ENCODE measurements at regions not wholly inside any gene's neighbourhood (a gene's known extent, or its start where the extent isn't known, plus 50 kb on each side); places are given as distances from the start of the nearest gene placed in this dataset.

GRCh38 chr3:89948008-89948407 lies 840.6 kb downstream of the EPHA3 start (continued):
- no peak for TF ChIP-seq ZNF263 (CRISPR knock-in tag; IDR thresholded peaks at IDR 0.05; ENCODE audit: low read depth)
- TF ChIP-seq ELF4 (CRISPR knock-in tag; IDR thresholded peaks at IDR 0.05; ENCODE audit: low read depth): no peak
- no peak for TF ChIP-seq ESRRA (CRISPR knock-in tag; IDR thresholded peaks at IDR 0.05; ENCODE audit: borderline replicate concordance)

- peaks cover 9% of the 10 kb centered on the region for H3K9me3 Mint-ChIP-seq
- H3K27me3 Mint-ChIP-seq (ENCODE audit: low read depth): peaks cover 4% of the 10 kb centered on the region
- H3K4me1 Mint-ChIP-seq: peaks cover 21% of the 10 kb centered on the region
- no peak overlapping the region for H3K27ac Mint-ChIP-seq
- no peak for TF ChIP-seq ZNF416 (CRISPR knock-in tag; IDR thresholded peaks at IDR 0.05)
- DNase-seq (ENCODE audit: low spot score): no peak
- CTCF ChIA-PET: no interaction called here
- H3K4me3 Mint-ChIP-seq: no peak overlapping the region
- peaks cover 13% of the 10 kb centered on the region; the same call in 1 of the 2 replicates for H3K36me3 Mint-ChIP-seq
- no peak for ATAC-seq
- POLR2A ChIA-PET: no interaction called here
These were observed 843.4 kb downstream of the EPHA3 start for GRCh38 chr3:89950772-89951171.

GRCh38 chr3:89954137-89954536 lies 846.7 kb downstream of the EPHA3 start:
- no peaks in the 10 kb centered on the region; the same call in 1 of the 2 replicates for H3K27me3 Mint-ChIP-seq (ENCODE audit: low read depth)
- H3K4me3 Mint-ChIP-seq: no peak overlapping the region
- TF ChIP-seq IRF2 (CRISPR knock-in tag; IDR thresholded peaks at IDR 0.05; ENCODE audit: borderline replicate concordance, low read depth) (no peak), NR2C2 (CRISPR knock-in tag; IDR thresholded peaks at IDR 0.05) (no peak), NR1H2 (CRISPR knock-in tag; IDR thresholded peaks at IDR 0.05) (no peak), AR (CRISPR knock-in tag; IDR thresholded peaks at IDR 0.05) (no peak)
- POLR2A ChIA-PET: no interaction called here
- no peak overlapping the region for H3K27ac Mint-ChIP-seq
- peaks cover 12% of the 10 kb centered on the region for H3K4me1 Mint-ChIP-seq
- ATAC-seq (no peak), DNase-seq (ENCODE audit: low spot score) (no peak)
- peaks cover 9% of the 10 kb centered on the region; the same call in 1 of the 2 replicates for H3K36me3 Mint-ChIP-seq
- H3K9me3 Mint-ChIP-seq: peaks cover 17% of the 10 kb centered on the region
- CTCF ChIA-PET: no interaction called here

- Mint-ChIP-seq H3K36me3 (peaks cover 12% of the 10 kb centered on the region), H3K27ac (no peak overlapping the region), H3K4me3 (no peak overlapping the region), H3K9me3 (peaks cover 17% of the 10 kb centered on the region), H3K4me1 (peaks cover 11% of the 10 kb centered on the region), H3K27me3 (ENCODE audit: low read depth) (no peaks in the 10 kb centered on the region; the same call in 1 of the 2 replicates)
- DNase-seq (ENCODE audit: low spot score): no peak
- ChIA-PET CTCF (no interaction called here), POLR2A (no interaction called here)
- no peak for ATAC-seq
- TF ChIP-seq ZNF532 (CRISPR knock-in tag; IDR thresholded peaks at IDR 0.05; ENCODE audit: borderline replicate concordance) (no peak), JAZF1 (CRISPR knock-in tag; IDR thresholded peaks at IDR 0.05) (no peak), SMAD3 (CRISPR knock-in tag; IDR thresholded peaks at IDR 0.05; ENCODE audit: borderline replicate concordance) (no peak), ZNF396 (CRISPR knock-in tag; IDR thresholded peaks at IDR 0.05; ENCODE audit: borderline replicate concordance) (no peak), AFF4 (CRISPR knock-in tag; IDR thresholded peaks at IDR 0.05; ENCODE audit: borderline replicate concordance) (no peak), CREB1 (CRISPR knock-in tag; IDR thresholded peaks at IDR 0.05) (no peak), ZSCAN18 (CRISPR knock-in tag; IDR thresholded peaks at IDR 0.05) (no peak), ZNF263 (CRISPR knock-in tag; IDR thresholded peaks at IDR 0.05; ENCODE audit: low read depth) (no peak), CREM (CRISPR knock-in tag; IDR thresholded peaks at IDR 0.05) (no peak), ATF3 (CRISPR knock-in tag; conservative IDR thresholded peaks at IDR 0.05) (no peak)
These were observed 847.7 kb downstream of the EPHA3 start for GRCh38 chr3:89955156-89955555.

Data from WTC11 (cell line).